Esophagus muscularis mucosa (tissue), 4 donors: ENCODE measurements at regions not wholly inside any gene's neighbourhood (a gene's known extent, or its start where the extent isn't known, plus 50 kb on each side); places are given as distances from the start of the nearest gene placed in this dataset.

Experiments
- DNase-seq: peaks from one replicate; pipeline ENCODE4 v3.0.0-alpha.2; 2017; ENCODE audit errors: extremely low spot score
- H3K27ac ChIP-seq, 4 donors: fragments of 200-600 bp; sonication (generic); replicated peaks in 1 of 4; 1 replicate in 3 of 4; 2 replicates in 1 of 4; pipeline ENCODE4 v1.5.1; 2016 to 2019; ENCODE audit warnings: mild to moderate bottlenecking in 1 of 4
- H3K27me3 ChIP-seq, 4 donors: fragments of 200-600 bp; sonication (generic); one replicate each; pipeline versions ENCODE4 v1.5.1 to v1.6.0; 2016 to 2019
- H3K36me3 ChIP-seq, 4 donors: fragments of 200-600 bp; sonication (generic); one replicate each; pipeline ENCODE4 v1.5.1; 2016 to 2019
- H3K4me1 ChIP-seq, 4 donors: fragments of 200-600 bp; sonication (generic); one replicate each; pipeline ENCODE4 v1.5.1; 2016 to 2019
- H3K4me3 ChIP-seq, 4 donors: fragments of 200-600 bp; sonication (generic); 1 replicate in 2 of 4; 2 replicates in 2 of 4; pipeline ENCODE4 v1.5.1; 2016 to 2019; ENCODE audit warnings: mild to moderate bottlenecking in 4 of 4, moderate library complexity in 1 of 4
- H3K9me3 ChIP-seq, 4 donors: fragments of 200-600 bp; sonication (generic); 1 replicate in 3 of 4; 2 replicates in 1 of 4; pipeline ENCODE4 v1.5.1; 2016 to 2019
- CTCF ChIP-seq, 3 experiments: fragments of 200-600 bp in 2 of 3; fragments of 450-650 bp in 1 of 3; sonication (generic) in 2 of 3; IDR thresholded peaks; one replicate each; pipeline ENCODE4 v1.5.1; 2017 to 2019; ENCODE audit warnings: antibody characterized with exemption in 3 of 3, mild to moderate bottlenecking in 2 of 3, moderate library complexity in 1 of 3
- EP300 ChIP-seq: sonication (generic); formaldehyde crosslinking; IDR thresholded peaks from one replicate; pipeline ENCODE4 v1.6.1; 2017; ENCODE audit warnings: antibody characterized with exemption
- POLR2A ChIP-seq: fragments of 450-650 bp; IDR thresholded peaks from one replicate; pipeline ENCODE4 v1.6.1; 2017; ENCODE audit warnings: antibody characterized with exemption, moderate library complexity, mild to moderate bottlenecking, low read depth
- POLR2AphosphoS5 ChIP-seq, 2 donors: sonication (generic); formaldehyde crosslinking; IDR thresholded peaks; one replicate each; pipeline ENCODE4 v1.6.1; 2017; ENCODE audit warnings: antibody characterized with exemption in 2 of 2
- WGBS: methylation state at CpG from one replicate; pipeline ENCODE4 v1.1.5; 2018; 5-methylcytosine and 5-hydroxymethylcytosine counted together
- intact Hi-C: fragments of 100-400 bp; cut with DNase I; formaldehyde crosslinking; loops from one replicate; pipeline ENCODE4 v1.15.1; 2023

DNA sequence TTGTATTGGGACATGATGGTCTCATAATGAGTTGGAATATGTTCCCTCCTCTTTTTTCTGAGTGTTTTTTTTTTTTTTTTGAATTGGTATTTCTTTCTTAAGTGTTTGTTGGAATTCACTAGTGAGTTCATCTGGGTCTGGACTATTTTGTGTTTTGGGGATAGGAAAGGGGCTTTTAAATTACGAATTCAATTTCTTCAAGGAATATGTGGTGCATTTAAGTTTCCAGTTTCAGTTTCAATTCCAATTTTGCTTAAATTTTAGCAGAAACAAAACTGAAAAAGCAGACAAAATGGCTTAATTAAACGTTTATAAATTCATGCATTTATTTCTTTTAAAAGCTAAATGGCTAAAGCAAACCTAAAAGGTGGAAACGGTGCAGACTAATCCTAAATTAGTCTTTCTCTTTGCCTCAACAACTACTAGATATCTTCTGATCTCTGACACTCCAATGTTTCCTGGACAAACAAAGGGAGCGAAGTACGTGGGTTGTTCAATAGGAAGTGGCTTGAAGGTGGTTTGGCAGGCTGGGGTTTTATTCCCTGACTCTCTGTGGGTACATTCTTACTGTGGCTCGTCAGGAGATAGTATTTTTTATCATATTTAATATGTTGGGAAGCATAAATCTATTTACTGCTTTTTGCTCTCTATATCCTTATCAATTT, 50.0 kb upstream of the CORO2B start:
- Histone ChIP-seq H3K27ac (no peak overlapping the region), H3K4me3 (no peak overlapping the region), H3K4me1 (peaks cover 0 to 8% (median 0%) of the 10 kb centered on the region in 4 donors), H3K36me3 (no peaks in the 10 kb centered on the region), H3K9me3 (peaks cover 0 to 23% (median 4%) of the 10 kb centered on the region in 4 donors), H3K27me3 (no peaks in the 10 kb centered on the region)
- intact Hi-C loops: no loop called here
- 54% methylated on average over 6 of the region's 6 CpGs for WGBS
- no peak for DNase-seq
- no peak for TF ChIP-seq CTCF (IDR thresholded peaks at IDR 0.05)
- no peak for TF ChIP-seq EP300
- no peak for TF ChIP-seq POLR2AphosphoS5 (IDR thresholded peaks at IDR 0.05)
- no peak for TF ChIP-seq POLR2A
